Osteocyte (in vitro differentiated cells): ENCODE measurements at regions not wholly inside any gene's neighbourhood (a gene's known extent, or its start where the extent isn't known, plus 50 kb on each side); places are given as distances from the start of the nearest gene placed in this dataset.
"Not testable (repeated sequence)": the region's sequence is repeated elsewhere in the genome, so short reads cannot be mapped to it uniquely, and the experiment has no call there.

Source experiments
- DNase-seq: peaks from one replicate; pipeline ENCODE4 v3.0.0; 2021; ENCODE audit warnings: mixed read lengths; ENCODE audit not compliant: unreplicated experiment; ENCODE audit errors: extremely low spot score
- H3K27ac Mint-ChIP-seq: one replicate; pipeline ENCODE4 v1.8.0; 2021; ENCODE audit warnings: mild to moderate bottlenecking, mixed read lengths; ENCODE audit not compliant: unreplicated experiment
- H3K27me3 Mint-ChIP-seq: one replicate; pipeline ENCODE4 v1.8.0; 2021; ENCODE audit warnings: mixed read lengths; ENCODE audit not compliant: unreplicated experiment
- H3K36me3 Mint-ChIP-seq: one replicate; pipeline ENCODE4 v1.8.0; 2021; ENCODE audit warnings: mixed read lengths; ENCODE audit not compliant: unreplicated experiment
- H3K4me1 Mint-ChIP-seq: one replicate; pipeline ENCODE4 v1.8.0; 2021; ENCODE audit warnings: mixed read lengths; ENCODE audit not compliant: unreplicated experiment
- H3K4me3 Mint-ChIP-seq: one replicate; pipeline ENCODE4 v1.8.0; 2021; ENCODE audit warnings: mild to moderate bottlenecking, moderate library complexity, mixed read lengths; ENCODE audit not compliant: unreplicated experiment
- H3K9me3 Mint-ChIP-seq: one replicate; pipeline ENCODE4 v1.8.0; 2021; ENCODE audit warnings: mixed read lengths; ENCODE audit not compliant: unreplicated experiment
- CTCF ChIP-seq: fragments of 200-600 bp; sonication (generic); IDR thresholded peaks from 2 replicates; pipeline ENCODE4 v1.5.0; 2021; ENCODE audit warnings: antibody characterized with exemption, mild to moderate bottlenecking, moderate library complexity

- no peaks in the 10 kb centered on the region for H3K36me3 Mint-ChIP-seq
- H3K4me1 Mint-ChIP-seq = peaks cover 9% of the 10 kb centered on the region
- DNase-seq = no peak
- no peak for TF ChIP-seq CTCF
- H3K27me3 Mint-ChIP-seq = no peaks in the 10 kb centered on the region
- no peak overlapping the region for H3K27ac Mint-ChIP-seq
- H3K9me3 Mint-ChIP-seq = no peaks in the 10 kb centered on the region
- H3K4me3 Mint-ChIP-seq = no peak overlapping the region
These were observed 756.4 kb downstream of the KCNT2 start for GRCh38 chr1:195851804-195852203.

- Mint-ChIP-seq H3K9me3 (no peaks in the 10 kb centered on the region), H3K4me1 (peaks cover 9% of the 10 kb centered on the region), H3K4me3 (no peak overlapping the region), H3K36me3 (no peaks in the 10 kb centered on the region), H3K27ac (no peak overlapping the region), H3K27me3 (no peaks in the 10 kb centered on the region)
- DNase-seq = no peak
- TF ChIP-seq CTCF = no peak
These were observed 757.1 kb downstream of the KCNT2 start for GRCh38 chr1:195851016-195851601.

- Mint-ChIP-seq H3K4me1 (peaks cover 9% of the 10 kb centered on the region), H3K27me3 (no peaks in the 10 kb centered on the region), H3K4me3 (no peak overlapping the region), H3K36me3 (no peaks in the 10 kb centered on the region), H3K27ac (no peak overlapping the region), H3K9me3 (no peaks in the 10 kb centered on the region)
- TF ChIP-seq CTCF = no peak
- DNase-seq = no peak
These were observed 759.1 kb downstream of the KCNT2 start for GRCh38 chr1:195849180-195849579.

- H3K9me3 Mint-ChIP-seq, H3K4me1 Mint-ChIP-seq, H3K27ac Mint-ChIP-seq, H3K36me3 Mint-ChIP-seq, DNase-seq, H3K4me3 Mint-ChIP-seq, H3K27me3 Mint-ChIP-seq: not testable (repeated sequence)
These were observed 760.0 kb downstream of the KCNT2 start for GRCh38 chr1:195847957-195848875.

- Mint-ChIP-seq H3K36me3 (no peaks in the 10 kb centered on the region), H3K27ac (no peak overlapping the region), H3K4me1 (peaks cover 16% of the 10 kb centered on the region), H3K27me3 (no peaks in the 10 kb centered on the region), H3K9me3 (no peaks in the 10 kb centered on the region), H3K4me3 (no peak overlapping the region)
- DNase-seq = no peak
- TF ChIP-seq CTCF = no peak
These were observed 776.5 kb downstream of the KCNT2 start for GRCh38 chr1:195831789-195832188.
